ENCODE measurements at regions not wholly inside any gene's neighbourhood (a gene's known extent, or its start where the extent isn't known, plus 50 kb on each side); places are given as distances from the start of the nearest gene placed in this dataset.
A peak's percentile ranks its signal among the peaks of the same experiment; 100 is the strongest.

GRCh38 chr1:81695741-81696140 is 105.0 kb upstream of the ADGRL2 start:
- no peak for DNase-seq

DNA sequence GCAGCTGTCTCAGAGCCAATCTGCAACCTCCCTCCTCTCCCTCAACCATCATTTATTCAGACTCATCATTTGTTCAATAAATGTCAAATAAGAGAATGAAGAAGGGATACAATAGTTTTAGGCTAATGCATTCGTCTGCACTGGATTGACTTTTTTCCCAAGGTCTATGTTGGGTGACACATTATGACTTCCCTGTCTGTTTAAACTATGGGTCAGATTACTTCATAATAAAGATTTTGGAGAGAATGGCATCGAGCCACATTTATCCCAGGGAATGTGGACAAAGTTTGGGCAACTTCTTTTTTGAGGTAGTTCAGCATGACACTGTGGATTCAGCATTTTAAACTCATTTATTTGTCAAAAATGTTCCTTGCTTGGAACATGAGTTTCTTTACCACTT is 107.4 kb upstream of the ADGRL2 start:
- no peak for DNase-seq

DNA sequence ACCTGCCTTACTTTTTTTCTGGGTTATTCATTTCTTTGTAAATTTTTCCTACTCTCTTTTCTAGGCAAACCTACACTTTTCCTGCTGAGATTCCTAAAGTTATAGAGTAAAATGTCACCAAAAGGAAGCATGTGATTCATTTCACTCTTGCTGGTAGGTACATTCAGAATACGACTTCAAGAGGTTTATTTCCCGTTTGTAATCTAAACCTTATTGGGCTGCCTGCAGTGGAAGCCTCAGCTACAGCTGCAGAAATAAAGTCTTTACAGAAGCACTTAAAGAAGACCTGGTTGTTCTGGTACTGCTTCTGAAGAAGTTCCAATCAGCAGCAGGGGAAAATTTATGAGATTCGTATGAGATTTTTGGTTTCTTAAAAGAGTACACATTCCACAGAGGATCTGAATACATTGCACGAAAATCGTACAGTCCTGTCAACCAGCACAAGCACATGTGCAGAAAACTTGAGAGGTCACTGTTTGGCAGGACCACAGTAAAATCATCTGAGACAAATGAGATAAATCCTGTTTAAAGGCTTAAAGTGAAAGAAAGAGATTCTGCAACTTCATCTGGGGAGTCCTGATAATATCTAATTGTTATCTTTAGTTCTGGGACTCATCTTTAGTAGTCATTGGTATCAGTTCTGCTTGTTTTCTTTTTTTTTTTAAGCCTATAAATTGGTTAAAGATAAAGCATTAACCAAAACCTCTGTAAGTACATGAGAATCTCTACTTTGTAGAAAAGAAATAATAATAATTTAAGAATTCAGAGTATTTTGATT is 109.9 kb upstream of the ADGRL2 start:
- DNase-seq = no peak

DNA sequence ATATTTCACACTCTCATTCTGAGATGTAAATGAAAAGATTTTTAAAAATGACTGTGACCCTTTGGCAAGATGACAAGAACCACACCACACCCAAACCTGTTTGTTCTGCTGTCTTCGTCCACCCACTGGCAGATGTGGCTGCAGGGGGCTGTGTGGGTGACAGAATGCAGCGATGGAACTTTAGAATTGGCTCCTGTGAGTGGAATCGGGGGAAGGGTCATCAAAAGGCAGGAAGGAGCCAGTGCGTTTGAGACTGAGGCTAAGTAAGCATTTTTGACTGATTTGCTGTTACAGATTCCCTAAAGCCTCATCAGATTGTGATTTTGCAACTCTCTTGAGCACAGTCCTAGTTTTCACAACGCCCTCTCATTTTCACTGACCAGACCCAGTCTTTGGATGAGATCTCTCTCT is 111.2 kb upstream of the ADGRL2 start:
- DNase-seq = no peak

DNA sequence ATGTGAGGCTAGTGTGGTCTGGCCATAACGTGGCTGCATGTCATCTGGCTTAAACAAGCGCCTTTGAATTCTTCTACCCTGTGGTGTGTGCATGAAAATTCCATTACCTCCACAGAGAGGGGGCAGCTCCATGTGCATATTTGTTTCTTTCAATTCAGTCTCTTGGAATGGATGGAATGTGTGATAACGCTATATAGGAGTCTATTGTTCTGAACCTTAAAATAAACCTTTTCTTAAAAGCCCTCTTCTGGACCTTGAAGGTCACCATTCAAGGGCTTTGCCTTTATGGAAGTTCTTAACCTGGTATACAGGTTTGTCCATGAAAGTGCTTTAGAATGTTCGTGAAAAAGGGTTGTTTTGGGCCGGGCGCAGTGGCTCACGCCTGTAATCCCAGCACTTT is 118.2 kb upstream of the ADGRL2 start:
- no peak for DNase-seq

DNA sequence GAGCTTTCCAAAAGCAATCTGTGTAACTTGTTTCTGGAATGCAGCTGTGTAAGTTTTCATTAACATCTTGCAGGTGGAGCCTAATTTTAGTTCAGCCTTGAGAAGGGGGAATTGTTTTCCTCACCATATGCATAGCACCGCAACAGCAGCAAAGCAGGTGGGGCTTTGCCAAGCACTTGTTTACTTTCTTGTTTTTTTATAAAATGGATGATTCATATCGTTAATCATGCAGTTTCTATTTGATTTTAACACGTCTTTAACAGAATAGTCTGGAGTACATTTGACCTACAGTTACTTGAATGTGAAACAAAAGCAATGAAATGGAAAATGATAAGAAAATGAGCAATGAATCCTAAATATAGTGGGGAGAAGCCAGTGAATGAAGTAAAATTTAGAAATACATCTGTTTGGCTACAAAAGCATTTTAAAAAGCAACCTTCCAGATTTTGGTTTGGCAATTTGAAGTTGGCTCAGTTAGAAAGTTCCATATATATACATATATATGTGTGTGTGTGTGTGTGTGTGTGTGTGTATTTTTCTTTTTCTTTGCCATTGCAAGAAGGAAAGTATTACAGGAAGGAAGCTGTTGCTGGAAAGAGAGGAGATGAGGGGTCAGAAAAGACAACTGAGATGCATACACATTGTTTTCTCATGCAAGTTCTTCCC is 119.0 kb upstream of the ADGRL2 start:
- peak in 1 of 2 donors; percentile 7 for DNase-seq

- DNase-seq = no peak
Measured at GRCh38 chr1:81681114-81681513, 119.6 kb upstream of the ADGRL2 start.

GRCh38 chr1:81679942-81680341 is 120.8 kb upstream of the ADGRL2 start:
- no peak for DNase-seq

GRCh38 chr1:81678779-81679178 is 122.0 kb upstream of the ADGRL2 start:
- DNase-seq = no peak

GRCh38 chr1:81672766-81673165 is 128.0 kb upstream of the ADGRL2 start:
- DNase-seq = no peak

DNA sequence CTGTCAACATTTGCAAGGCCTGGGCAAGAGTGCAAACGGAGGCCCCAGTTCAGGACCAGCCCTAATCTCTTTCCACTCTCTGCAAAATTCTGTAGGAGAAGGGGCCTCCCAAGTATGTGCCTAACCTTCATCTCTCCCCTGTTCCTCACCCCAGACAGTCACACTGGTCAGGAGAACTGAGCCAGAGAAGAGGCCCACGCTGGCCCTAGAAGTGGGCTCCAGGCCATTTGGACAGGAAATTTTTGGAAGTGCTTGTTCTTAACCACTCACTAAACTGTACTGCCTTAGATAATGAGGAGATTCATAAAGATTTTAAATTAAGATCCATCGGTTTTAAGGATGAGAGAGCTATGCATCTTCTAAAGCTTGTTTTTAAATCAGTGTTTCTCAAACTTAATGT is 129.7 kb upstream of the ADGRL2 start:
- no peak for DNase-seq

- peak in 1 of 2 donors; percentile 8 for DNase-seq
Measured at GRCh38 chr1:81670286-81670685, 130.4 kb upstream of the ADGRL2 start.

DNA sequence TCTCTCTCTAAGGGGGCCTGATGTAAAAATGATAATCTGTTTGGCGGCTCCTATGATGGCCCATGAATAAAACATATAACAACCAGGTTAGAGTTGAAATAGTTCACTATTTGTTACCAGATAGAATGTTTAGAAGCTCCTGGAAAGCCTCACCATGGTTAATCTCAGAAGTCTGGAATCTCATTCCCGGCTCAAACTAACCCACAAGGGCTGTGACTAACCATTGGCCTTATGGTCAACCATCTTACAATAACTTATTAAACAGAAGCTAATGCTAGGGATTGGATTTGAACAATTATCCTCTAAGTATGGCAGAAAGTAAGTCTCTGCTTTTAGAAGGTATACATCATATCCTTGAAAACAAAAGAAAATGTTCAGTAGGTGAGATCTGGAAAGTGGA is 134.1 kb upstream of the ADGRL2 start:
- no peak for DNase-seq

GRCh38 chr1:81664341-81664740 is 136.4 kb upstream of the ADGRL2 start:
- no peak for DNase-seq

- DNase-seq = no peak
Measured at GRCh38 chr1:81662913-81663526, 137.7 kb upstream of the ADGRL2 start.

GRCh38 chr1:81660286-81660685 is 140.4 kb upstream of the ADGRL2 start:
- DNase-seq = no peak

DNA sequence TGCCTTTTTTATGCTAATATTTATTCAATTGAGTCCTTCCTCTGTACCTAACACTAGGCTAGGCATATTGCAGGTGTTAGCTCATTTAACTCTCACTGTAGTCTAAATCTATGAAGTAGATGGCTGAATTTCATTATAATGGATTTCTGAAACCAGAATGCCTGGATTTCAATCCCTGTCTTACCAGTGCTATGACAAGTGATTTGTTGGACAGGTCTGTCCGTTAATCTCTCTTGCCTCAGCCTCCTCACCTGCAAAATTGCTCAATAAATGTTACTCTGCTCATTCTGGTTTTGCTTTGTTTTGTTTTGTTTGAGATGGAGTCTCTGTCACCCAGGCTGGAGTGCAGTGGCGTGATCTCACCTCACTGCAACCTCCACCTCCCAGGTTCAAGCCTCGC is 146.1 kb upstream of the ADGRL2 start:
- no peak for DNase-seq

DNA sequence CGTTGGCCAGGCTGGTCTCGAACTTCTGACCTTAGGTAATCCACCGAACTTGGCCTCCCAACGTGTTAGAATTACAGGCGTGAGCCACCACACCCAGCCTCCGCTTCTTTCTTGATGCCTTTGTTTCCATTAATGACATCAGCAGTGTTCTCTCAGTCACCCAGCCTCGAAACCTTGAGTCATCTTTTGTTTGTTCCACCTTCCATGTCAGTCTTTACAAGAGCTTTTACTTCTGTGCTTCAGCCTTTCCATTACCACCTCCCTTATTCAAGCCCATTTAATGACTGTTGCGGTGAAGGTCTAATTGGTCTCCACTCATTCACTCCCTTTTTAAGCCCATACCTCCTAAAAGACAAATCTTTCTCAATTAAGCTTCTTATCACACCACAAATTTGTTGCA is 146.6 kb upstream of the ADGRL2 start:
- no peak for DNase-seq

DNA sequence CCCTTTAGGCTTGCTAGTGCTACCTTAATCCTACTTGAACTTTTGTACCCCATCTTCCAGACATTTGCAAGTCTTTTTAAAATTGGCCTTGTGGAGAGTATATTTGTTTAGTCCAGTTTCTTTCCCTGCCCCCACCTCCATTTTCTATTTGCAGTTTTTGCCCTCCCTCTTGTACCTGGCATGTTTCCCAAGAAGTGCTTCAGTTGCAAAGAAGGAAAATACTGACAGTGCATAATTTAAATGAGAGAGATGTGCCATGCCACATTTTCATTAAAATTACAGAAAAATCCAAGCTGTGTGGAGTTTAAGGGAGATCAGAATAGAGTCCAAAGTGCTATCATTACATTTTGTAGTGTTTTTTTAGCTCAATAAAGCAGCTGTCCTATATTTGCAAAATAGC is 150.0 kb upstream of the ADGRL2 start:
- DNase-seq = no peak

DNA sequence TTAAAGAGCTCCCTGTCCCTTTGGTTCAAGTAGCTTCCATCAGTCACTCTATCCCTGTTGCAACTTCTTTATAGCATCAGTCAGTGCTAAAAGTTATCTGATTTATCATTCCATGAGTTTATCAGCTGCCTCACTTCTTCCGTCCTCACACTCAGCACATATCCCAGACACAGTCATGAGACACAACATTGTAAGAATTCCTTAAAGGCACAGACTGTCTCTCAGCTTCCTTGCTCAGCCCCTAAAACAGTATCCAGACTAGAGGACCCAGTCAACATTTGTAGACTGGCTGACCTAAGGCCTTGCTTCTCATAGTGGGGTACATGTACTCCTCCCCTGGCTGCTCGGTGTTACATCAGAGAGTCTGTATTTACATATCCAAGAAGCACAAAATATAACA is 164.9 kb upstream of the ADGRL2 start:
- no peak for DNase-seq

- no peak for DNase-seq
Measured at GRCh38 chr1:81634294-81634693, 166.4 kb upstream of the ADGRL2 start.

GRCh38 chr1:81619156-81619555 is 181.6 kb upstream of the ADGRL2 start:
- DNase-seq = no peak

DNA sequence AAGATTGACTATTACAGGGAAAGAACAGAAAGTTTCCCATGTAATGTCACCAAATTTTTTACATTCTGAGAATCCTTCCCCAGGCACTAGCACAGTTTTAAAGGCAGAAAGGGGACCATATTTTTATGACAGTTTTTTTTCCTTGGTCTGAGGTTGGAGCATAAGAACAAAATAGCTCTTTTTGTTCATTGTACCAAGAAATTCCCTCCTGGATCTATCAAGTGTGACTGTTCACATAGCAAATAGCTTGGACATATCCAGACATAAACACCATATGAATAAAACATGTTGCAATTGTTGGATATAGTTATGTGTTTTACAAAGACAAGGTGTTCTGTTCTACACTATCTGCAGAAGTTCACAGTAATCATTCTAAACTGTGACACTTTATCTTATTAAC is 182.4 kb upstream of the ADGRL2 start:
- DNase-seq = no peak

DNA sequence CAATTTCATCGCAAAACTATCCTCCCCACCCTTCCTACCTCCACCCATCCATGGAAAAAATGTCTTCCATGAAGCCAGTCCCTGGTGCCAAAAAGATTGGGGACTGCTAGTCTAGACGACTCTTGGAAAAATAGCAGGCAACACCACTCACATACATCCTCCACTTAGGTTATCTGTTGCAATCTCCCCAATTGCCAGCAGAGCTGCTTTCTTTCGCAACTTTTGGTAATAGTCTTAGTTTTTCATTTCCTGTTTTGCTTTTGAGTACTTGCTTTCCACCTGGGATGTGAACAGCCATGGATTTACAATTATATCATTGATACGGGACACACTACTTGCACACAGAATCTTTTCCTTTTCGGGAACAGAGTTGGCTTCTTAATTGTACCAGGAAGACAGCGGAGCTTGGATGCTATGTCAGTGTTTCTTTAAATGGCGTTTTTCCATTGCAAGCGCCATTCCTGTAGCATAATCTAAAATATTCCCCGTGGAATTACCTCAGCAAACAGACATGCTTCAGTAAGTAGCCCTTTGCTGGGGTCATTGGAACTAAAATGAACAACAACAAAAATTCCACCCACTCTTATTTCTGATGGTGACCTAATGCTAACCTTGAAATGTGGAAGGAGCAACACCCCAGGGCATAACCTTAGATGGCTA is 183.3 kb upstream of the ADGRL2 start:
- no peak for DNase-seq
